MCF 10A (cell line): ENCODE measurements at regions not wholly inside any gene's neighbourhood (a gene's known extent, or its start where the extent isn't known, plus 50 kb on each side); places are given as distances from the start of the nearest gene placed in this dataset.

ENCODE experiments used
- BruUV-seq: library from RNA; stranded (reverse); fragments of 400-500 nt; replicated peaks from 2 replicates; lab custom pipeline; 2021; lab: Mats Ljungman, UMichigan
- CTCF ChIA-PET: fragments of 300-600 bp; sonication (Branson Sonifier 250); formaldehyde crosslinking; extraction: SDS; loops from one replicate; lab custom pipeline; 2021; ENCODE audit warnings: antibody characterized with exemption, inconsistent platforms; lab: Yijun Ruan, JAX
- POLR2A ChIA-PET: fragments of 300-600, 350-650 bp; sonication (Branson Sonifier 250); formaldehyde crosslinking; extraction: SDS; loops from one replicate; lab custom pipeline; 2020; ENCODE audit warnings: antibody characterized with exemption, inconsistent platforms; lab: Yijun Ruan, JAX
- DNase-seq: peaks from one replicate; pipeline ENCODE4 v3.0.0-alpha.2; 2018; ENCODE audit not compliant: unreplicated experiment
- H3K27ac Mint-ChIP-seq: one replicate; pipeline ENCODE4 v1.8.0; 2022; ENCODE audit warnings: mild to moderate bottlenecking, low read depth, mixed read lengths; ENCODE audit not compliant: unreplicated experiment
- H3K27me3 Mint-ChIP-seq: one replicate; pipeline ENCODE4 v1.8.0; 2022; ENCODE audit warnings: mixed read lengths; ENCODE audit not compliant: insufficient read depth, unreplicated experiment
- H3K36me3 Mint-ChIP-seq: one replicate; pipeline ENCODE4 v1.8.0; 2022; ENCODE audit warnings: mild to moderate bottlenecking, moderate library complexity, mixed read lengths; ENCODE audit not compliant: insufficient read depth, unreplicated experiment
- H3K4me1 Mint-ChIP-seq: one replicate; pipeline ENCODE4 v1.8.0; 2022; ENCODE audit warnings: mixed read lengths; ENCODE audit not compliant: insufficient read depth, unreplicated experiment
- H3K4me3 Mint-ChIP-seq: one replicate; pipeline ENCODE4 v1.8.0; 2022; ENCODE audit warnings: mild to moderate bottlenecking, moderate library complexity, mixed read lengths; ENCODE audit not compliant: unreplicated experiment
- H3K9me3 Mint-ChIP-seq: one replicate; pipeline ENCODE4 v1.8.0; 2022; ENCODE audit warnings: mixed read lengths; ENCODE audit not compliant: unreplicated experiment
- CTCF ChIP-seq: fragments of 200-600 bp; IDR thresholded peaks from one replicate; pipeline ENCODE4 v1.8.0; 2022; ENCODE audit warnings: antibody characterized with exemption, mild to moderate bottlenecking; ENCODE audit not compliant: unreplicated experiment
- intact Hi-C: fragments of 100-400 bp; cut with micrococcal nuclease; formaldehyde crosslinking; loops from 2 replicates; pipeline ENCODE4 v1.14.1; 2022

GRCh38 chr13:111923439-111923838, 143.5 kb upstream of the SOX1 start:
- no peak for DNase-seq
- CTCF ChIA-PET = no interaction called here
- Mint-ChIP-seq H3K27ac (no peak overlapping the region), H3K4me1 (no peaks in the 10 kb centered on the region), H3K27me3 (no peaks in the 10 kb centered on the region), H3K4me3 (no peak overlapping the region), H3K36me3 (no peaks in the 10 kb centered on the region), H3K9me3 (peaks cover 18% of the 10 kb centered on the region)
- POLR2A ChIA-PET = no interaction called here
- no peak for TF ChIP-seq CTCF
- intact Hi-C loops = no loop called here
- BruUV-seq = no TSS peak

GRCh38 chr13:111923991-111924677, 142.8 kb upstream of the SOX1 start:
- no peaks in the 10 kb centered on the region for H3K4me1 Mint-ChIP-seq
- H3K27me3 Mint-ChIP-seq = no peaks in the 10 kb centered on the region
- no peak for DNase-seq
- BruUV-seq = no TSS peak
- no peak for TF ChIP-seq CTCF
- H3K4me3 Mint-ChIP-seq = no peak overlapping the region
- no peaks in the 10 kb centered on the region for H3K36me3 Mint-ChIP-seq
- intact Hi-C loops = no loop called here
- ChIA-PET POLR2A (no interaction called here), CTCF (no interaction called here)
- peaks cover 18% of the 10 kb centered on the region for H3K9me3 Mint-ChIP-seq
- H3K27ac Mint-ChIP-seq = no peak overlapping the region

- intact Hi-C loops = no loop called here
- Mint-ChIP-seq H3K4me3 (no peak overlapping the region), H3K4me1 (no peaks in the 10 kb centered on the region), H3K27ac (no peak overlapping the region), H3K9me3 (peaks cover 23% of the 10 kb centered on the region), H3K27me3 (no peaks in the 10 kb centered on the region), H3K36me3 (no peaks in the 10 kb centered on the region)
- no TSS peak for BruUV-seq
- no peak for TF ChIP-seq CTCF
- ChIA-PET CTCF (no interaction called here), POLR2A (no interaction called here)
- DNase-seq = no peak
Observed at GRCh38 chr13:111924678-111925075, 142.3 kb upstream of the SOX1 start.

- Mint-ChIP-seq H3K27me3 (no peaks in the 10 kb centered on the region), H3K4me3 (no peak overlapping the region), H3K9me3 (peaks cover 28% of the 10 kb centered on the region), H3K4me1 (no peaks in the 10 kb centered on the region), H3K36me3 (no peaks in the 10 kb centered on the region), H3K27ac (no peak overlapping the region)
- intact Hi-C loops = no loop called here
- no TSS peak for BruUV-seq
- no peak for DNase-seq
- ChIA-PET CTCF (no interaction called here), POLR2A (no interaction called here)
- TF ChIP-seq CTCF = no peak
Observed at GRCh38 chr13:111925146-111925875, 141.6 kb upstream of the SOX1 start.
